ENCODE measurements at regions not wholly inside any gene's neighbourhood (a gene's known extent, or its start where the extent isn't known, plus 50 kb on each side); places are given as distances from the start of the nearest gene placed in this dataset.
"Not testable (repeated sequence)": the region's sequence is repeated elsewhere in the genome, so short reads cannot be mapped to it uniquely, and the experiment has no call there.

DNA sequence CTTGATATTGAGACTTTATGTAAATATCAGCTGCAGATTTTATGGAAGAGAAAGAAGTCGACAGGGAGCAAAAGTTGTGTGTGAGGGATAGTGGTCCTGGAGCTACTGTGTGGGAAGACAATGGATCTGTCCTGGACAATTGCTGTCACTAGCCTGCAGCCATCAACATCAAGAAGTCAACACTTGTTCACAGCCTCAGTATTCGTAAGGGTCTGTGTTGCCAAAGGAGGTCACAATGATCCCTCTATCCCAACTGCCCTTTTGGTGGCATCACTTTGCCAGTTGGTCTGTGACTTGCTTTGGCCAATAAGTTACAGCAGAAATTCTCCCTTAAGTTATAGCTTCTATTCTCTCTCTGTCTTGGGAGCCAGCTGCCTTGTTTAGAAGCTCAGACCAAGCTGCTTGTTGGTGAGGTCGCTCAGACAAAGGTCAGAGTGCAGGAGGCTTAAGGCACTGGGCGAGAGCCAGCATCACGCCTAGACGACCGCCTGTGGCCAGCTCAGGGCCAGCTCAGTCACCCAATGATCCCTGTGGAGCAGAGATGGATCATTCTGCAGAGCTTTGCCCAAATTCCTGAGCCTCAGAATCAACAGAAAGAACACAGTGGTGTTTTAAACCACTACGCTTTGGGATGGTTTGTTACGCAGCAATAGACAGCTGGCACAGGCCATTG is 134.9 kb downstream of the RHOU start:
- no peak for DNase-seq

DNA sequence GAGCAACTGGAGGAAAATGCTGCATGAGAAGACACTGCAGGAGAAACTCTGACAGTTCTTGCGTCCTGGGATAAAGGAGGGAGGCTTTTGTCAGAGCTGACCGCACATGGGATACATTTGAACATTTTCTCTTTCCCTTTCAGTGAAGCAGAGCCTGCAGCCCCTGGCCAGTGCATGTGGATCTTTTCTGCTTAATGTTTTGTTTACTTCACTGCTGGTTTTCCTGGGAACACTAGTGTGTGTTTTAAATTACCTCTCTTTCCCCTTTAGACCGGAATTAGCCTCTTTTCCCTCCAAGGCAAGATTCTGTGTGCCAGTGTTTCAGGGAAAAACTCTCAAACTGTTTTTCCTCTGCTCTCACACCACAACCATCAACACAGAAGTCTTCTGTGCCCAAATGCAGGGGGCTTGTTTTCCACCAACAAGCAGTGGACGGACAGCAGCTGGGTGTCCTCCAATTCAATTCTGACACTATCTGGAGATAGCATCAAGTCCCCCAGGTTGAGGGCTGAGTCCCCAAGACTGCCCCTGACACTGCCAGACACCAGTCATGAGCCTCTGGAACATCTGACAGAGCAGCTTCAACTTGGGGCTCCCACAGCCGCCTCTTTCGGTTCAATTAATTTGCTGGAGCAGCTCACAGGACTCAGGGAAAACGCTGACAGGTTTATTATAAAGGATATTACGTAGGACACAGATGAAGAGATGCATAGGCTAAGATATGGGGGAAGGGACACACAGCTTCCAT is 136.2 kb downstream of the RHOU start:
- no peak for DNase-seq

DNA sequence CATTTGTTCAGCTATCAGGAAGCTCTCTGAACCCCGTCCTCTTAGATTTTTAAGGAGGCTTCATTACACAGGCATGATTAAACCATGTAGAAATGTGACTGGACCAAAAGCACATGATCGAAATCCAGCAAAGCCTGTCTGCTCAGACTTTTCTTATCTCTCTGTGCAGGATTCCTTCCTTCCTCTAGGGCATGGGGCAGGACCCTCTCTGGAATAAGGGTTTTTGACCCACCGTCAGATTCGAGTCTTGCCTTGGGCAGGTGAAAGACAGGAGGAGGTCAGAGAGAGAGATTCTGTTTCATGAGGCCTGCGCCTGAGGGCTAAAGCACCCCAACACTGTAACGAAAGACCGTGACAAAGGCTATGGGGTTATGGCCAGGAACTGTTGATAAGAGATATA is 136.8 kb downstream of the RHOU start:
- DNase-seq, result no peak

DNA sequence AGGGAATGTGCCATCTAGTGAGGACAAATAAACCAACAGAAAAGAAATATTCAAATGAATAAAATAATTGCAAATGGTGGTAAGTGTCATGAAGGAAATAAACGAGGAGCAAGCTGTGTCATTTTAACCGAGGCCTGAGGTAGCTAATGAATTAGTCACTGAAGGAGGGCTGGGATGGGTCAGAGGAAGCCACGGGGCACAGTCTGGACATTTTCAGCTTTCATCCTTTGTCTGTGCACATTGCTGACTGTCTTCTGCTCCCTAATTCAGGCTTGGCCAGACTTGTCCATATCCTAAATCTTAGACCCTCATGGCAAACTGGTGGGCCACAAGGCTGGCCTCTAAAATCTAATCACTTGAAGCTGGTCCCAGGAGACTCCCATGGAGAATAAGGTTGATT is 138.4 kb downstream of the RHOU start:
- no peak for DNase-seq

DNA sequence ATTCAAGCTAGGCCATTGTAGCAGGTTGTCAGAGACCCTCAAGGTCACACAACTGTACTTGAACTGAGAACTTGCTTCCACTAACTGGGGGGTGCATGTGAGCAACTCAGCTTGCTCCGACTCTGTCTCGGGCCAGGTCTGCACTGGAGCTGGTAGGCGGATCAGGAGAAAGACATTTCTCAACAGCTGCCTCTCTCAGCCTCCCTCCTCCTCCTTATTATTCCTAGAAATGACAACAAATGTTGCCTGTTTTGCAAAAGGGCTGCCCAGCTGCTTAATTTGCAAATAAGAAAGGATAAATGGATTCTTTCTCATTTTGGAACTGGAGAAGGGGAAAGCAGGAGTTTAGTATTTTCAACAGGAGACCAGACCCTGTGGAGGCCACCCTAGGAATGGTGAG is 140.5 kb downstream of the RHOU start:
- DNase-seq, result no peak

DNA sequence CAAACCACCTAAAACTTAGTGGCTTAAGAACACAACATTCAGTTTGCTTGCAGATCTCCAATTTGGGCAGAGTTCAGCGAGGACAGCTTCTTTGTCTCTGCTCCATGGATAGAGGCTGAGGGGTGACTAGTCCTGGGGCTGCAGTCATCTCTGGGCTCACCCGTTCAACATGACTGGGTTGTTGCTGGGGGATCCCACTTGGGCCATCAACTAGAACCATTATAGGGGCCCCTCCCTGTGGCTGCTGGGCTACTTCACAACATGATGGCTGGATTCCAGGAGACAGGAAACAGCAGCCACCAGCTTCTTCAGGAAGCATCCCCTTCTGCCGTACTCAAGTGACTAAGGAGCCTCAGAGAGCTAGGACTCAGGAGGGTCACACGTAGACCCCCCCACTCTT is 140.9 kb downstream of the RHOU start:
- DNase-seq, result no peak

DNA sequence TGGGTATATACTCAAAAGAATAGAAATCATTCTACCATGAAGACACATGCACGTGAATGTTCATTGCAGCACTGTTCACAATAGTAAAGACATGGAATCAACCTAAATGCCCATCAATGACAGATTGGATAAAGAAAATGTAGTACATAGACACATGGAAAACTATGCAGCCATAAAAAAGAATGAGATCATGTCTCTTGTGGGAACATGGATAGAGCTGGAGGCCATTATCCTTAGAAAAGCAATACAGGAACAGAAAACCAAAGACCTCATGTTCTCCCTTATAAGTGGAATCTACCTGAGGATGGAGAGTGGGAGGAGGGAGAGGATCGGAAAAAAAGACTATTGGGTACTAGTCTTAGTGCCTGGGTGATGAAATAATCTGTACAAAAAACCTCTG is 143.9 kb downstream of the RHOU start:
- DNase-seq, result no peak

DNA sequence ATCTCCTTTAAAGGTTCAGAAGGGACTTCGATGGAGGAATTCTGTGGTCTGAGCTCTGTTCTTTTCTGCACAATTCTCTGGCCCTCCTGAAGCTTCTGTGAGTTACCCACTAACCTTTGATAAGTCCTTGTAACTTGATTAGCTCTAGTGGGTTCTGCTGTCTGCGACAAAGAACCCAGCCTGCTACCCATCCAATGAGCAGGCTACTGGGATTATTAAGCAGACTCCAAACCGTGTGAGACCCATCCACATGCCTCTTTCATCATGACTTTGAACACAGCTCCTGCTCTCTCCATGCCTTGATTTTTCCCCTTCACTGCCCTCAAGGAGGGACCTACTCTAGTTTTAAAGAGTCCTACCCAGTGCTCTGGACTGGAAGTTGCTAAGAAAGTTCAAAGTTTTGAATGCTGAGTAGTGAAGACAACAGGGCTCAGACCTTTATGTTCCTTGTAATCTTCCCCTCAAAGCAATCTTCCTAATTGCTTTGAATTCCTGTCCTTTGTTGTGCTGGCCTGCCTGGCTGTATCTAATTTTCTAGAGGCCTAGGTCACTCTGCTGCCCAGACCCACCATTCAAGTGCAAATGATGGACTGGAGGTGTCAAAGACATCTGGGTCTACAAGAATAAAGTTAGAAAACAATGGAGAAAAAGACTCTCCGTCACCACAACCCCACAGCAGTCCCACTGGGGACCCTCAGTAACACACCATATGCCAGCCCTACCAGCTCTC is 146.9 kb downstream of the RHOU start:
- DNase-seq, result no peak

DNA sequence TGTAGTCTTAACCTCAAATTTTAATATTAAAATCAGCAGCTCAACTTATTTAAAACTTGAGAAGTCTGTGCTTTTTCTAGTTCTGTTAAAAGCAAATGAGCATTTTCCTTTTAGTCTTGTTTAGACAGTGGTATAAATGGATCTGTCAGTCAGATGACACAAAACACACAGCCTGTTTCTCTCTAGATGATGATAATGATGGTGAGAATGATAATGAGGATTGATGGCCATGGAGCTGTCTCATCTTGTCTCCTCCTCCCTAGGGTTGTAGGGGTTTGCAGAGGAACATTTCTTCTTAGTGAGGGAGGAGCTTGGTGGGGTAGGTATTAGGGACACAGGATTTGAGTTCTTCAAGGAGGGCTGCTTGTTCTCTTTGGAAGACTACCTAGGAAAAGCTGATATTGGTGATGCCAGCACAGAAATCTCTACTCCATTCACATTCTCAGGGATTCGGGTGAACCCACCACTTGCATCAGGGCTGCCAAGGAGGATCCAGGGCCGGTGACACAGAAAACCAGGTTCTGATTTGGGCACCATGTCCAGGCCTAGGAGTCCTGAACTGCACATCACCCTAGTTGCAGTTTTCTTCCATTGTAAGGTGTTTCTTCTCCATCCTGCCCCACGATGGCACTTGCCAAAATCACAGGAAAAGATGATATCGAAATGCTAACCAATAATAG is 147.6 kb downstream of the RHOU start:
- DNase-seq, result no peak

DNA sequence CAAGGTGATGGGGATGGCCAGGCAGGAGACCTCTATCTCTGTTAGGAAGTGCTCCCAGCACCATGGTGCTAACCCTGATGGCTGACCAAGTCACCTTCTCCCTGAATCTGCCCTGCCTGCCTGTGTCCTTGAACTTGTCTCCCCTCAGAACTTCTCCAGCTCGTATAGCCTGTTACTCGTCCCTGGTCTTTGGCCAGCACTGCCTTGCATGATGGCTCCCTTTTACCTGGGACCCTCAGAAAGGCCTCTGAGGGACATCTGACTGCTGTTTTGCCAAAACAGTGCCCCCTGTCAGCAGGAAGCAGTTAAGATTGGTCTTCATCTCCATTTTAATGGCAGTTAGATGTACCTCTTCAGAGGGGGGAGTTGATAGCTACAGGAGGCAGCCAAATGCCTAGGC is 148.3 kb downstream of the RHOU start:
- no peak for DNase-seq

DNA sequence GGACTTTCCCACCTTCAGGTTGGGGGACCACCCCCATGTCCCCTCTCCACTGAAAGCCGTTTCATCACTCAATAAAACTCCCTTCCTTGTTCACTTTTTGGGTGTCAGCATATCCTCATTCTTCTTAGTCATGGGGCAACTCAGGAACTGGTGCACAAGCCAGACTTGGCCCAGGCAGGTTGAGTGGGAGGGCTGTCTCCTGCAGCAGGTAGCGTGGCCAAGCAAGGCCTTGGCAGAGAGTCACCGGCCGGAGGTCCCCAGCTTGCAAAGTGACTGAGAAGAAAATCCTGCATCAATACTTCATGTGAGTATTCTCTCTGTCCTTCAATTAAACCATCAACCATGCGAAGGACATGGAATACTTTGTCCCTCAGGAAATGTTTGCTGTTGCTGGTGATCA is 148.9 kb downstream of the RHOU start:
- DNase-seq, result no peak

DNA sequence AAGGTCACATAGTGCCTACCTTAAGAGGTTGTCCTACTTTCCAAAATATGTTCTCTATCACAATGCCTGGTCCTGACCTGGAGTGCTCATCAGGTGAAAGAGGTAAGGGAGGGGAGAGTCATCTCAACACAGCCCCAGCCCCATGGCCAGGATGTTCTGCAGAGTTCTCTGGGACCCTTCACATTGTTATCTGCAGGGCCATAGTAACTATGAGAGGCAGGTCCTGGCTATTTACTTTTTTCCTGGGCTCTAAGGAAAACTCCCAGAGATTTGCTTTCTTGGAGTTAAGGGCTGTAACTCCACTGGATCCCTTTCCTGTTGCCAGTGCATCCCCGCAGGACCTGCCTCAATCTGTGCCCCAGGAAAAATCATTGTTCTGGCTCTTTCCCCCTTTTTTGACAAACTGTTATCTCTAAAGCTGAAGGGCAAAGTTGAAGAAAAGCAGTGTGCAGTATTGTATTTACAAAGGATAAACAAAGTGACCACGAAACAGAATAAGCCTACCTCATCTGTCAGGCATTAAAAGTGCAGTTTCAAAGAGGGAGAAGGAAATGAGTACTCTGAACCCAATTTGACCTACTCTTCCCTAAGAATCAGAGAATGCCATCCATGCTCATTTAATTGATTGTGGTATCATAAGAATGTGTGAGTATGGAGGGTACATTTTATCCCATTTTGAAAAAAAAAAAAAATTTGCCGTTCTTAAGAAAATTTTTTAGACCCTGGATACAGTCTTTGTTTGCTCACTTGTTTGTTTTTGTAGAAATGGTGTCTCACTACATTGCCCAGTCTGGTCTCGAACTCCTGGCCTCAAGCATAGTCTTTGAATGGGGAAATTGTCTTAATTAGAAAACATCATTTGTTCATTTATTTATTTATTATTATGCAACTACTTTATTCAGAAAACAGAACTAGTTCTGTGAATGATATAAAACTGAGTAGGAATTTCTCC is 149.6 kb downstream of the RHOU start:
- DNase-seq, result no peak

DNA sequence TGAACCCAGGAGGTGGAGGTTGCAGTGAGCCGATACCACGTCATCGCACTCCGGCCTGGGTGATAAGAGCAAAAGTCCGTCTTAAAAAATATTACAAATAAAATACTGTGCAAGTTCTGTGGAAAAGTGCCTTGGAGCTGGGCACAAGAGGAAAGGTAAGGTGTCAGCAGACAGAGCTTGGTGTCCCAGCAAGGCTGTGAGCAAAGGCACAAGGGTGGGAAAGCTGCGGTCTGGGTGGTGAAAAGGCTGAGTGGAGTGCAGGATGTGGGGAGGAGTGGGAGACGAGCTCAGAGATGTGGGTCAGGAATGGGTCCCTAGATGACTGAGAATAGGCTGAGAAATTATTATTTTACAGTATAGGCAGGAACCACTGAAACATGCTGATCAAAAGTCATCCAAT is 150.6 kb downstream of the RHOU start:
- no peak for DNase-seq

DNA sequence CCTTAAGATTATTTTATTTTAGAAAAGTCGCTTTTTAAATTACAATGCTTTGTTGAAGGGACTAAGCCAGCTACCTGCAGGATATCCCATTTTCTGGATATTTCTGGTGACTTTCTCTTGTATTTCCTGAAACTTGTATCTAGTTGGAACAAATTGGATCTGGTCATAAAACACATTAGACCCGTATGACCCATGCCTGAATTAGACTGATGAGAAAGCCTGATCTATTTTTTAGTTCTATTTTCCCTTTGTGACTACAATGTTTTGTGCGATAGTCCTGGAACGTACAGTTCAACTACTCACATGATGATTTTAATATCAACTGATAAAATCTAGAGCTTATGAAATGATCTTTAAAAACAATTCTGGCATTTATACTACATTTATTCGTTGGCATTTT is 151.8 kb downstream of the RHOU start:
- no peak for DNase-seq

DNA sequence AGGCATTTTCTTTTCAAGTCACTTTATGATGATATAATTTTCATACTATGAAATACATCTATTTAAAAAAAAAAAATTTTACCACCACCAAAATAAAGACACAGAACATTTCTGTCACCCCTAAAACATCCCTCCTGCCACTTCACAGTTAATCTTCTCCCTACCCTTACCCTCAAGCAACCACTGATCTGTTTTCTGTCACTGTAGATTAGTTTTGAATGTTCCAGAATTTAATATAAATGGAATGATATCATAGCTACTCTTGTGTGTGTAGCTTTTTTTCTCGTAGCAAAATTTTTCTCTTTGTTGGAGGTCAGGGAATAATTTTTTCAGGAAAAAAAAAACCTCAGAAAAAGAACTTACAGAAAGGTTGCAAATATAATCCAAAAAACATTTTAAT is 152.7 kb downstream of the RHOU start:
- DNase-seq, result no peak

DNA sequence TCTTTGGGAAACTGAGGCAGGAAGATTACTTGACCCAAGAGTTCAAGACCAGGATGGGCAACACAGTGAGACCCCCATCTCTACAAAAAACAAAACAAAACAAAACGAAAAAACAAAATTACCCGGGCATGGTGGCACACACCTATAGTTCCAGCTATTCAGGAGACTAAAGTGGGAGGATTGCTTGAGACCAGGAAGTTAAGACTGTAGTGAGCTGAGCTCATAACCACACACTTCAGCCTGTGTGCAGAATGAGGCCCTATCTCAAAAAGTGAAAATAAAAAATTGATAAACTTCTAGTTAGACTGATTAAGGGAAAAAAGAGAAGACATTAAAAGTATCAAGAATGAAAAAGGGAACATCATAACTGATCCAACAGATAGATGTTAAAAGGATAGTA is 154.0 kb downstream of the RHOU start:
- no peak for DNase-seq

DNA sequence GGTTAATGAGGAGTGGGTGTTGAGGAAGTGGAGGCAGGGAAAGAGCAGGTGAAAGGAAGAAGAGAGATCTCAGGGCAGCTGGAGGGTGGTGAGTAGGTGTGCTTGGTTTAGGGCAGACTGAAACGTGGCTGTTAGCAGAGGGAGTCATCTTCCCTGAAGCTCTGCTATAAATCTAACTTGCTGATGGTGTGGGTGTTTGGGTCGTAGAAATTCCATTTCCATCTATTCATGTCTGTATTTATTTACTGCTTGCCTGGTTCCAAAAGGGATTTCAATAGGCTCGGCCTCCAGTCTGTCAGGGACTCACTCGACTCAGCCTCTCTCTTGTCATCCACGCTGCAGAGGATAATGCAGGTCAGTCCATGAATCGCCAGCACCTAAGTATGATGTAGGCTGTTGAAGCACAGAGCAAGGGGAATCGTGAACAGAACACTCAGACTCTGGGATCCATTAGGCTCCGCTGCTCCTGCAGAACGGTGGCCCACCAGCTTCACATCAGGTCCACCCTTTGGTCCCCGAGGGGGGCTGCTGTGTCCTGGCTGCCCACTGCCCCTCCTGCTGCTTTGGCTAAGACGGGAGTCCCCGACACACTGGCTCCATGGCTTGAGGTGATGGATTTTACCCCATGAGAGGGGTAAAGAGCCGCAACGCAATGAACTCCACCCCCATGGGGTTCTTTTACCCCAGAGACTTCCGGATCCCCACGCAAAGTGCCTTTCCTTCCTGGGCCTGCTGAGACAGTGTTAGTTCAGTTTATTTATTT is 156.2 kb downstream of the RHOU start:
- no peak for DNase-seq

DNA sequence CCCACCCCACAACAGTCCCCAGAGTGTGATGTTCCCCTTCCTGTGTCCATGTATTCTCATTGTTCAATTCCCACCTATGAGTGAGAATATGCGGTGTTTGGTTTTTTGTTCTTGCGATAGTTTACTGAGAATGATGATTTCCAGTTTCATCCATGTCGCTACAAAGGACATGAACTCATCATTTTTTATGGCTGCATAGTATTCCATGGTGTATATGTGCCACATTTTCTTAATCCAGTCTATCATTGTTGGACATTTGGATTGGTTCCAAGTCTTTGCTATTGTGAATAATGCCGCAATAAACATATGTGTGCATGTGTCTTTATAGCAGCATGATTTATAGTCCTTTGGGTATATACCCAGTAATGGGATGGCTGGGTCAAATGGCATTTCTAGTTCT is 156.9 kb downstream of the RHOU start:
- not testable (repeated sequence) for DNase-seq

DNA sequence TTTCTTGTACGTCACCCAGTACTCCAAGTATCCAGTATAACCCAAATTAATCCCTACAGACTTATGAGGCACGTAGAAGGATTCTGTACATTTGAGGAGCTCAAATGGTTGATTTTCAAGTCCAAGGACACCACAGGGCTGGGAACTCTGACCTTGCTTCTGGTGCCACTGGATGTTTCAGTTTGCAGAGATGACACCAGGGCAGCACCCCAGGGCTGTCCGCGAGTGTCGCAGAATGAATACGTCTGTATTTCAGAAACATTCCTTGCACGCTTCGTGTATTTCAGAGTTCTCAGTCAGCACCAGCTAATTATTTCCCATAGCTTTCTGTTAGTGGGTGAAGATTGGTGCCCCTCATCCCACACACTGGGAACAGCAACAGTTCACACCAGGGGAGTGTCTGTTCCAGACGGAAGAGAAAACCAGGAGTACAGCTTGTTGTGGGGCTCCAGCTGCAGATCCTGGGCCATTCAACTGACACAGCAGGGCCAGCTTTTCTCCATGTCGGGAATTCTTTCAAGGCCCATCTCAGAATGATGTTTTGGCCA is 159.2 kb downstream of the RHOU start:
- no peak for DNase-seq

DNA sequence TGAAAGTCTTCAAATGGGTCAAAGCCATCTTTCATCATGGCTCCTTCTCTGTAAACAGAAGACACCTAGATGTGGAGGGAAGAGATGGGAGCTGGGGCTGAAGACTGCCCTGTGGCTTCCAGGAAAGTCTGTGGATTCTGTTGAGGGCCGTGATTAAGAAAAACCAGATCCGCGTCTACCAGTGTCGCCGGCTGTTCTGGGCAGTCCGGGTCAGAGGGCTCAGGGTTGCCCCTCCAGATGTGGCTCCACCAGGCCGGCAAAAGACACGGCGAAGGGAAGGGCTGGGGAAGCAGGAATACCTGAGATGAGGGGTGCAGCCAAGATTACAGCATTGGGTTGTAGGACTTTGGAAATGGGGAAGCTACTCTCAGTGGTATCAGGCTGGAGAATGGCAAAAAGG is 162.6 kb downstream of the RHOU start:
- DNase-seq, result no peak

DNA sequence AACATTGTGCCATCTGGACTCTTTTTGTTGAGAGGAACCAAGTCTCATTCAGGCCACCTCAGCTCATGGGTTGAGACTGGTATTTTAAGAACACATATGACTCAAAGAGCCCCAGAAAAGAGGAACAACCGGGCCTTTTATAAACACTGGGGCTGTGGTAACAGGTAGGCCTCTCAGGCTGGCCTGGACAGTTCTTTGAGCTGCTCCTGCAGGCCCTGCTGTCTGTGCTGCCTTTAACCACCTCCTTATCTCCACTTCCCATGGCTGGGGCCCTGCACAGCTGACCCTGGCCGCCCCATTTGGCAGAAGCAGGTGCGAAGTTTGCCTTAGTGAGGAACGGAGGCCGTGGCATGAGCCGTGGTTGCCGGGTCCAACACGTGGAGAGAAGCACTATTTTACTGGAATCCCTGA is 163.3 kb downstream of the RHOU start:
- no peak for DNase-seq
